ENCODE measurements at regions not wholly inside any gene's neighbourhood (a gene's known extent, or its start where the extent isn't known, plus 50 kb on each side); places are given as distances from the start of the nearest gene placed in this dataset.

DNA sequence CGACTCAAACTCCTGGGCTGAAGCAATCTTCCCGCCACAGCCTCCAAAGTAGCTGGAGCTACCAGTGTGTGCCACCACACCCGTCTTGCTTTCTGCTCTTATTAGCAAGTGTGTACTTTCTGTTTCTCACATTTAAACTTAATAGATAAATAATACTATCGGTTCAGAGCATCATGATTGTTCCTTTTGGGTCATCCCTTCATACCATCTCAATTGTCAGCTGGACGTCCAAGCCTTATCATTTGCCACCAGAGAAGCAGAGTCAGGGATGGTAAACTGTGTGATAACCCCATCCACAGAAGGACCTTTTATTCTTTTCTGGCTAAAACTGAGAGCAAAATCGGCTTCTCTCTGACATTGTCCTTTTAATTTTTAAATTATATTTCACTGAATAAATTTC lies 279.8 kb upstream of the GOT2 start:
- TF ChIP-seq, protein P1, sequence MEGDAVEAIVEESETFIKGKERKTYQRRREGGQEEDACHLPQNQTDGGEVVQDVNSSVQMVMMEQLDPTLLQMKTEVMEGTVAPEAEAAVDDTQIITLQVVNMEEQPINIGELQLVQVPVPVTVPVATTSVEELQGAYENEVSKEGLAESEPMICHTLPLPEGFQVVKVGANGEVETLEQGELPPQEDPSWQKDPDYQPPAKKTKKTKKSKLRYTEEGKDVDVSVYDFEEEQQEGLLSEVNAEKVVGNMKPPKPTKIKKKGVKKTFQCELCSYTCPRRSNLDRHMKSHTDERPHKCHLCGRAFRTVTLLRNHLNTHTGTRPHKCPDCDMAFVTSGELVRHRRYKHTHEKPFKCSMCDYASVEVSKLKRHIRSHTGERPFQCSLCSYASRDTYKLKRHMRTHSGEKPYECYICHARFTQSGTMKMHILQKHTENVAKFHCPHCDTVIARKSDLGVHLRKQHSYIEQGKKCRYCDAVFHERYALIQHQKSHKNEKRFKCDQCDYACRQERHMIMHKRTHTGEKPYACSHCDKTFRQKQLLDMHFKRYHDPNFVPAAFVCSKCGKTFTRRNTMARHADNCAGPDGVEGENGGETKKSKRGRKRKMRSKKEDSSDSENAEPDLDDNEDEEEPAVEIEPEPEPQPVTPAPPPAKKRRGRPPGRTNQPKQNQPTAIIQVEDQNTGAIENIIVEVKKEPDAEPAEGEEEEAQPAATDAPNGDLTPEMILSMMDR (IDR thresholded peaks at IDR 0.05): no peak
- TF ChIP-seq POLR2A (IDR thresholded peaks at IDR 0.05): no peak
